Caco-2 (cell line): ENCODE measurements at regions not wholly inside any gene's neighbourhood (a gene's known extent, or its start where the extent isn't known, plus 50 kb on each side); places are given as distances from the start of the nearest gene placed in this dataset.

Experiments
- BruUV-seq: library from RNA; stranded (reverse); fragments of 400-500 nt; replicated peaks from 2 replicates; lab custom pipeline; 2021; lab: Mats Ljungman, UMichigan
- CTCF ChIA-PET: fragments of 300-600 bp; sonication (Branson Sonifier 250); formaldehyde crosslinking; loops from one replicate; lab custom pipeline; 2022; ENCODE audit warnings: antibody characterized with exemption; lab: Charles Lee
- POLR2A ChIA-PET: fragments of 300-600 bp; sonication (Branson Sonifier 250); formaldehyde crosslinking; loops from one replicate; lab custom pipeline; 2022; ENCODE audit warnings: antibody characterized with exemption; lab: Charles Lee
- DNase-seq, 2 experiments: peaks; one replicate each; pipeline versions ENCODE4 v3.0.0 to v3.0.0-alpha.2; 2020 to 2022
- H3K27me3 ChIP-seq: replicated peaks from 2 replicates; pipeline ENCODE4 v1.6.0; 2011; ENCODE audit warnings: low read length; ENCODE audit not compliant: control insufficient read depth, insufficient read depth
- H3K36me3 ChIP-seq: 2 replicates; pipeline ENCODE4 v1.5.1; 2011; ENCODE audit warnings: low read length; ENCODE audit not compliant: control insufficient read depth, insufficient read depth
- H3K4me1 ChIP-seq: fragments of 250-450 bp; sonication (Bioruptor Pico); 2 replicates; pipeline ENCODE4 v1.5.1; 2020; ENCODE audit warnings: mild to moderate bottlenecking
- H3K4me3 ChIP-seq: 2 replicates; pipeline ENCODE4 v1.5.1; 2011; ENCODE audit warnings: low read depth, mild to moderate bottlenecking, control low read depth, low read length
- H3K9me3 ChIP-seq: fragments of 250-450 bp; sonication (Bioruptor Pico); 2 replicates; pipeline ENCODE4 v1.5.1; 2020; ENCODE audit warnings: mild to moderate bottlenecking, moderate library complexity
- H3K27ac Mint-ChIP-seq: one replicate; pipeline ENCODE4 v1.8.0; 2022; ENCODE audit warnings: mixed read lengths; ENCODE audit not compliant: unreplicated experiment
- H3K27me3 Mint-ChIP-seq: one replicate; pipeline ENCODE4 v1.8.0; 2022; ENCODE audit warnings: mixed read lengths; ENCODE audit not compliant: insufficient read depth, unreplicated experiment
- H3K36me3 Mint-ChIP-seq: one replicate; pipeline ENCODE4 v1.8.0; 2022; ENCODE audit warnings: mild to moderate bottlenecking, mixed read lengths; ENCODE audit not compliant: insufficient read depth, unreplicated experiment
- H3K4me1 Mint-ChIP-seq: one replicate; pipeline ENCODE4 v1.8.0; 2022; ENCODE audit warnings: low read depth, mixed read lengths; ENCODE audit not compliant: unreplicated experiment
- H3K4me3 Mint-ChIP-seq: one replicate; pipeline ENCODE4 v1.8.0; 2022; ENCODE audit warnings: mild to moderate bottlenecking, moderate library complexity, mixed read lengths; ENCODE audit not compliant: unreplicated experiment
- H3K9me3 Mint-ChIP-seq: one replicate; pipeline ENCODE4 v1.8.0; 2022; ENCODE audit warnings: mixed read lengths; ENCODE audit not compliant: unreplicated experiment
- intact Hi-C: fragments of 100-400 bp; cut with micrococcal nuclease; formaldehyde crosslinking; loops from one replicate; pipeline ENCODE4 v1.10.0; 2022; ENCODE audit not compliant: unreplicated experiment
- TF ChIP-seq, protein P1 (sequence below), 2 experiments: fragments of 200-600 bp in 1 of 2; IDR thresholded peaks; 1 replicate in 1 of 2; 2 replicates in 1 of 2; pipeline versions ENCODE4 v1.5.1 to v1.8.0; 2011 to 2022; ENCODE audit warnings: antibody characterized with exemption in 1 of 2, control low read depth in 1 of 2, inconsistent platforms in 1 of 2, low read depth in 1 of 2, low read length in 1 of 2, mild to moderate bottlenecking in 1 of 2, moderate library complexity in 1 of 2; ENCODE audit not compliant: insufficient read depth in 1 of 2, severe bottlenecking in 1 of 2, unreplicated experiment in 1 of 2

DNA sequence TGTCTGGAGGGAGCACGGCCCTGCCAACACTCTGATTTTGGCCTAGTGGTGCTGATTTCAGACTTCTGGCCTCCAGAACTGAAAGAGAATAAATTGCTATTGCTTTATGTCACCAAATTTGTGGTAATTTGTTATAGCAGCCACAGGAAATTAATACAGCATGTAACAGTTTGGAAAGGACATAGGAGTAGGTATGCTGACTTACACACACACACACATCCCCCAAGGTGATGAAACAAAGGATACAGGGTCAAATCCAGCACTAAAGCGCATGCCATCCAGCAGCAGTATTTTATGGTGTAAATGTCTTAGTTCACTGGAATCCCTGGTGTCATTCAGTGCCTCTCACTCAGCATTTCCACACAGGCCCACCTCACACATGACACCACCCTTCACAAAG lies 72.2 kb upstream of the MAN1A2 start:
- intact Hi-C loops = no loop called here
- H3K27me3 Mint-ChIP-seq = no peaks in the 10 kb centered on the region

DNA sequence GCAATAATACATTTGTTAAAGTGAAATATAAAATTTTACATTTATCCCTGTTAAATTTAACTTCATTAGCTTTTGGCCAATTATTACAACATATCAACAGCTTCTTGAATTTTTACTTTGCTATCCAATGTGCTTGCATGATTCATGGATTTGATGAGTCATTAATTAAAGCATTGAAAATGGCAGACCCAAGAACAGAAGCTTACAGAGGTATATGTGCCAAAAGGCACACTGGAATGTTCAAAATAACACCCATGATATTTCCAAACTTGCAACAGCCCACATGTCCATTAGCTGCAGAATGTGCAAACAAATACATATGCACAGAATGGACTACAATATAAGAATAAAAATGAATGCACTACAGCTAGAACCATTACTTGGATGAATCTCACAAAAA lies 76.4 kb upstream of the MAN1A2 start:
- Histone ChIP-seq H3K4me3 (no peak overlapping the region), H3K36me3 (no peaks in the 10 kb centered on the region), H3K9me3 (no peaks in the 10 kb centered on the region), H3K4me1 (no peaks in the 10 kb centered on the region), H3K27me3 (no peaks in the 10 kb centered on the region)
- CTCF ChIA-PET = no interaction called here
- Mint-ChIP-seq H3K9me3 (no peaks in the 10 kb centered on the region), H3K36me3 (no peaks in the 10 kb centered on the region), H3K27me3 (no peaks in the 10 kb centered on the region), H3K4me1 (no peaks in the 10 kb centered on the region), H3K27ac (no peak overlapping the region), H3K4me3 (no peak overlapping the region)
- POLR2A ChIA-PET = no interaction called here
- TF ChIP-seq, protein P1, sequence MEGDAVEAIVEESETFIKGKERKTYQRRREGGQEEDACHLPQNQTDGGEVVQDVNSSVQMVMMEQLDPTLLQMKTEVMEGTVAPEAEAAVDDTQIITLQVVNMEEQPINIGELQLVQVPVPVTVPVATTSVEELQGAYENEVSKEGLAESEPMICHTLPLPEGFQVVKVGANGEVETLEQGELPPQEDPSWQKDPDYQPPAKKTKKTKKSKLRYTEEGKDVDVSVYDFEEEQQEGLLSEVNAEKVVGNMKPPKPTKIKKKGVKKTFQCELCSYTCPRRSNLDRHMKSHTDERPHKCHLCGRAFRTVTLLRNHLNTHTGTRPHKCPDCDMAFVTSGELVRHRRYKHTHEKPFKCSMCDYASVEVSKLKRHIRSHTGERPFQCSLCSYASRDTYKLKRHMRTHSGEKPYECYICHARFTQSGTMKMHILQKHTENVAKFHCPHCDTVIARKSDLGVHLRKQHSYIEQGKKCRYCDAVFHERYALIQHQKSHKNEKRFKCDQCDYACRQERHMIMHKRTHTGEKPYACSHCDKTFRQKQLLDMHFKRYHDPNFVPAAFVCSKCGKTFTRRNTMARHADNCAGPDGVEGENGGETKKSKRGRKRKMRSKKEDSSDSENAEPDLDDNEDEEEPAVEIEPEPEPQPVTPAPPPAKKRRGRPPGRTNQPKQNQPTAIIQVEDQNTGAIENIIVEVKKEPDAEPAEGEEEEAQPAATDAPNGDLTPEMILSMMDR (IDR thresholded peaks at IDR 0.05; ENCODE audit: insufficient read depth in 1 of 2, low read depth in 1 of 2, low read length in 1 of 2, severe bottlenecking in 1 of 2, unreplicated experiment in 1 of 2) = no peak
- intact Hi-C loops = no loop called here
- DNase-seq = no peak
- no TSS peak for BruUV-seq

More for the DNA sequence above, 72.2 kb upstream of the MAN1A2 start:
- H3K27ac Mint-ChIP-seq = no peak overlapping the region
- H3K9me3 Mint-ChIP-seq = no peaks in the 10 kb centered on the region
- Histone ChIP-seq H3K9me3 (no peaks in the 10 kb centered on the region), H3K36me3 (no peaks in the 10 kb centered on the region), H3K4me1 (peaks cover 14% of the 10 kb centered on the region), H3K4me3 (no peak overlapping the region), H3K27me3 (no peaks in the 10 kb centered on the region)
- H3K4me3 Mint-ChIP-seq = no peak overlapping the region
- TF ChIP-seq, protein P1 (IDR thresholded peaks at IDR 0.05; ENCODE audit: insufficient read depth in 1 of 2, low read depth in 1 of 2, low read length in 1 of 2, severe bottlenecking in 1 of 2, unreplicated experiment in 1 of 2) = no peak
- no peaks in the 10 kb centered on the region for H3K36me3 Mint-ChIP-seq
- ChIA-PET POLR2A (no interaction called here), CTCF (no interaction called here)
- no peak for DNase-seq
- BruUV-seq = no TSS peak
- peaks cover 12% of the 10 kb centered on the region for H3K4me1 Mint-ChIP-seq

DNA sequence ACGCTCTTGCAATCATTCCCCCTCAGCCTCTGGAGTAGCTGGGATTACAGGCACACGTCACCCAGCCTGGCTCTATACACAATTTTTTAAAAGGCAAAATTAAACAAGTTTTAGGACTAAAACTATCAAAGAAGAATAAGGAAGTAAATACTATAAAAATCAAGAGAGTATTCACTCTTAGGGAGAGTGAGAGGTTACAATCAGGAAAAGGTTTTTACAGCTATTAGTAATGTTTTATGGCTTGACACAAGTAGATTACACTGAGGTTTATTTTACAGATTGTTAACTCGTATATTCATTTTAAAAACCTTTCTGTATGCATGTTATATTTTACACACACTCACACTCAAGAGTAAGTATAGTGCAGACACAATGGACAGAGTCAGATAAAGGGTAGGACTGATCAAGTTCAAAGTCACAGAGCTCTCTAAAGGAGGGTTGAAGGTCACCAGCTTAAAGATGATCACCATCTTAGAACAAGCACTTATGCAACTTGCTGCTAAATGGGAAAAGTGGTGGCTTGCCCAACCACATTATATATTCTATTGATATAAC lies 77.9 kb upstream of the MAN1A2 start:
- H3K4me1 ChIP-seq = no peaks in the 10 kb centered on the region
- no peak for DNase-seq
- no peaks in the 10 kb centered on the region for H3K9me3 ChIP-seq
- no peak overlapping the region for H3K4me3 Mint-ChIP-seq
- CTCF ChIA-PET = no interaction called here
- no peaks in the 10 kb centered on the region for H3K27me3 Mint-ChIP-seq
- H3K4me1 Mint-ChIP-seq = no peaks in the 10 kb centered on the region
- no peaks in the 10 kb centered on the region for H3K9me3 Mint-ChIP-seq
- intact Hi-C loops = no loop called here
- H3K27me3 ChIP-seq = no peaks in the 10 kb centered on the region
- no peaks in the 10 kb centered on the region for H3K36me3 Mint-ChIP-seq
- no peak overlapping the region for H3K4me3 ChIP-seq
- H3K27ac Mint-ChIP-seq = no peak overlapping the region
- TF ChIP-seq, protein P1 (IDR thresholded peaks at IDR 0.05; ENCODE audit: insufficient read depth in 1 of 2, low read depth in 1 of 2, low read length in 1 of 2, severe bottlenecking in 1 of 2, unreplicated experiment in 1 of 2) = no peak
- POLR2A ChIA-PET = no interaction called here
- H3K36me3 ChIP-seq = no peaks in the 10 kb centered on the region
- no TSS peak for BruUV-seq
